ENCODE measurements at regions not wholly inside any gene's neighbourhood (a gene's known extent, or its start where the extent isn't known, plus 50 kb on each side); places are given as distances from the start of the nearest gene placed in this dataset.

GRCh38 chr17:34146440-34147043 is 108.5 kb upstream of the CCL2 start:
- no peak for DNase-seq (ENCODE audit: low read depth)
- peak; percentile 20 for TF ChIP-seq CTCF (conservative IDR thresholded peaks at IDR 0.05; ENCODE audit: low read depth, low read length)
- H3K4me3 ChIP-seq (ENCODE audit: low read depth, low read length): no peak overlapping the region

GRCh38 chr17:34151102-34151501 is 104.0 kb upstream of the CCL2 start:
- TF ChIP-seq CTCF (conservative IDR thresholded peaks at IDR 0.05; ENCODE audit: low read depth, low read length): no peak
- H3K4me3 ChIP-seq (ENCODE audit: low read depth, low read length): no peak overlapping the region
- DNase-seq (ENCODE audit: low read depth): no peak

- TF ChIP-seq CTCF (conservative IDR thresholded peaks at IDR 0.05; ENCODE audit: low read depth, low read length): no peak
- DNase-seq (ENCODE audit: low read depth): no peak
- no peak overlapping the region for H3K4me3 ChIP-seq (ENCODE audit: low read depth, low read length)
Measured at GRCh38 chr17:34153991-34154390, 101.1 kb upstream of the CCL2 start.

GRCh38 chr17:34154961-34155730 is 99.9 kb upstream of the CCL2 start:
- TF ChIP-seq CTCF (conservative IDR thresholded peaks at IDR 0.05; ENCODE audit: low read depth, low read length): no peak
- DNase-seq (ENCODE audit: low read depth): no peak
- no peak overlapping the region for H3K4me3 ChIP-seq (ENCODE audit: low read depth, low read length)

GRCh38 chr17:34155947-34156346 is 99.1 kb upstream of the CCL2 start:
- no peak for TF ChIP-seq CTCF (conservative IDR thresholded peaks at IDR 0.05; ENCODE audit: low read depth, low read length)
- DNase-seq (ENCODE audit: low read depth): no peak
- H3K4me3 ChIP-seq (ENCODE audit: low read depth, low read length): no peak overlapping the region

GRCh38 chr17:34156401-34156740 is 98.7 kb upstream of the CCL2 start:
- TF ChIP-seq CTCF (conservative IDR thresholded peaks at IDR 0.05; ENCODE audit: low read depth, low read length): no peak
- no peak for DNase-seq (ENCODE audit: low read depth)
- no peak overlapping the region for H3K4me3 ChIP-seq (ENCODE audit: low read depth, low read length)
